ENCODE measurements at regions not wholly inside any gene's neighbourhood (a gene's known extent, or its start where the extent isn't known, plus 50 kb on each side); places are given as distances from the start of the nearest gene placed in this dataset.

- TF ChIP-seq CTCF (conservative IDR thresholded peaks at IDR 0.05) (no peak), EZH2 (IDR thresholded peaks at IDR 0.05; ENCODE audit: low read depth) (no peak)
Measured at GRCh38 chr18:10037181-10037580, 123.4 kb downstream of the VAPA start.
